ENCODE measurements at regions not wholly inside any gene's neighbourhood (a gene's known extent, or its start where the extent isn't known, plus 50 kb on each side); places are given as distances from the start of the nearest gene placed in this dataset.

DNA sequence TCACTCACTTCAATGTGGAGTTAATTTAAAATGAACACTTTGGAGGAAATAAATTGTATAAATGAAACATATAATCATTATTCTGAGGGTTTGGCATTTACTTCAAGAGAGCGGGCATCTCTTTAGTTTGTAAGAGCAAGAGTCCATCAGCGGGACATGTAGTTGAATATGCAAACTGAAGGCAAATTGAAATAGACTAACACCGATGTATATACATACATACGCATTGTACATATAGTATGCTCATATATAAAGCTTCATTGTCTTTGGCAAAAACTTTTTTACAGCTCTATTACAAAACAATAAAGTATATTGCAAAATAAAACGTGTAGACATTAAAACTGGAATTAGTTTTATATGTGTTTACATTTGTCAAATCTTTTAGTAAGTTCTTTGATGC lies 328.9 kb downstream of the LTN1 start:
- TF ChIP-seq, protein P1, sequence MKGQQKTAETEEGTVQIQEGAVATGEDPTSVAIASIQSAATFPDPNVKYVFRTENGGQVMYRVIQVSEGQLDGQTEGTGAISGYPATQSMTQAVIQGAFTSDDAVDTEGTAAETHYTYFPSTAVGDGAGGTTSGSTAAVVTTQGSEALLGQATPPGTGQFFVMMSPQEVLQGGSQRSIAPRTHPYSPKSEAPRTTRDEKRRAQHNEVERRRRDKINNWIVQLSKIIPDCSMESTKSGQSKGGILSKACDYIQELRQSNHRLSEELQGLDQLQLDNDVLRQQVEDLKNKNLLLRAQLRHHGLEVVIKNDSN (IDR thresholded peaks at IDR 0.05), result no peak
- TF ChIP-seq TEAD4 (IDR thresholded peaks at IDR 0.05) (no peak), RAD21 (IDR thresholded peaks at IDR 0.05; ENCODE audit: low read depth) (no peak), FOXM1 (IDR thresholded peaks at IDR 0.05; ENCODE audit: borderline replicate concordance, low read depth) (no peak), ZBTB7A (IDR thresholded peaks at IDR 0.05; ENCODE audit: low read depth) (no peak), EGR1 (IDR thresholded peaks at IDR 0.05) (no peak), TCF12 (IDR thresholded peaks at IDR 0.05; ENCODE audit: low read depth) (no peak), EP300 (IDR thresholded peaks at IDR 0.05; ENCODE audit: borderline replicate concordance) (no peak), NFIC (IDR thresholded peaks at IDR 0.05) (no peak), CEBPB (IDR thresholded peaks at IDR 0.05) (no peak)
- TF ChIP-seq, protein P2, sequence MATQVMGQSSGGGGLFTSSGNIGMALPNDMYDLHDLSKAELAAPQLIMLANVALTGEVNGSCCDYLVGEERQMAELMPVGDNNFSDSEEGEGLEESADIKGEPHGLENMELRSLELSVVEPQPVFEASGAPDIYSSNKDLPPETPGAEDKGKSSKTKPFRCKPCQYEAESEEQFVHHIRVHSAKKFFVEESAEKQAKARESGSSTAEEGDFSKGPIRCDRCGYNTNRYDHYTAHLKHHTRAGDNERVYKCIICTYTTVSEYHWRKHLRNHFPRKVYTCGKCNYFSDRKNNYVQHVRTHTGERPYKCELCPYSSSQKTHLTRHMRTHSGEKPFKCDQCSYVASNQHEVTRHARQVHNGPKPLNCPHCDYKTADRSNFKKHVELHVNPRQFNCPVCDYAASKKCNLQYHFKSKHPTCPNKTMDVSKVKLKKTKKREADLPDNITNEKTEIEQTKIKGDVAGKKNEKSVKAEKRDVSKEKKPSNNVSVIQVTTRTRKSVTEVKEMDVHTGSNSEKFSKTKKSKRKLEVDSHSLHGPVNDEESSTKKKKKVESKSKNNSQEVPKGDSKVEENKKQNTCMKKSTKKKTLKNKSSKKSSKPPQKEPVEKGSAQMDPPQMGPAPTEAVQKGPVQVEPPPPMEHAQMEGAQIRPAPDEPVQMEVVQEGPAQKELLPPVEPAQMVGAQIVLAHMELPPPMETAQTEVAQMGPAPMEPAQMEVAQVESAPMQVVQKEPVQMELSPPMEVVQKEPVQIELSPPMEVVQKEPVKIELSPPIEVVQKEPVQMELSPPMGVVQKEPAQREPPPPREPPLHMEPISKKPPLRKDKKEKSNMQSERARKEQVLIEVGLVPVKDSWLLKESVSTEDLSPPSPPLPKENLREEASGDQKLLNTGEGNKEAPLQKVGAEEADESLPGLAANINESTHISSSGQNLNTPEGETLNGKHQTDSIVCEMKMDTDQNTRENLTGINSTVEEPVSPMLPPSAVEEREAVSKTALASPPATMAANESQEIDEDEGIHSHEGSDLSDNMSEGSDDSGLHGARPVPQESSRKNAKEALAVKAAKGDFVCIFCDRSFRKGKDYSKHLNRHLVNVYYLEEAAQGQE (IDR thresholded peaks at IDR 0.05; ENCODE audit: low read depth), result no peak
- TF ChIP-seq, protein P3, sequence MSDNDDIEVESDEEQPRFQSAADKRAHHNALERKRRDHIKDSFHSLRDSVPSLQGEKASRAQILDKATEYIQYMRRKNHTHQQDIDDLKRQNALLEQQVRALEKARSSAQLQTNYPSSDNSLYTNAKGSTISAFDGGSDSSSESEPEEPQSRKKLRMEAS (IDR thresholded peaks at IDR 0.05), result no peak

DNA sequence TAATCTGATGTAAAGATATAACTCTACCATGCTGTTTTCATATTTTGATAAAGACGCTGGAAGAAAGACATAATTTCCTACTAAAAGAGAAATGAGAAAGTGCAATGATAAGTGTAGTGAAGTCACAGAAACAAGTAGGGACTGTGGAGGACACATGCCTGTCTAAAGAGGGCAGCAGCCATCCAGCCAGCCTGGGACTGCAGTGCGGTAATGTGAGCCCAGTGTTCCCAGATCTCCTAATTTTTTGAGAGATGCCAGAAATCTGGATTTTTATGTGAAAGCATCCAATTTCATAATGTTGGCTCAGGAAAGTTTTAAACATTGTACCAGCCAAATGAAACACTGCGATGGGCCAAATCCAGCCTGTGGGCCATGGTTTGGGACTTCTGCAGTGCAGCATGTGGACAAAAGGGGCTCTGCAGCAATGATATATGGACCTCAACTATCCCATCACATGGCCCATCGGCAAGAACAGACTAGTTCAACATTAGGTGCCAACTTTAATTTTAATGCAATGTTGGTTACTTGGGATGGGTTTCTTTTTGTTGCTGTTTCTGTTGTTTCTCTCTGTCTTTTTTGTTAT lies 329.5 kb downstream of the LTN1 start:
- TF ChIP-seq RAD21 (IDR thresholded peaks at IDR 0.05; ENCODE audit: low read depth) (no peak), CEBPB (IDR thresholded peaks at IDR 0.05) (no peak), TEAD4 (IDR thresholded peaks at IDR 0.05) (no peak), FOXM1 (IDR thresholded peaks at IDR 0.05; ENCODE audit: borderline replicate concordance, low read depth) (no peak), TCF12 (IDR thresholded peaks at IDR 0.05; ENCODE audit: low read depth) (no peak), EGR1 (IDR thresholded peaks at IDR 0.05) (no peak), EP300 (IDR thresholded peaks at IDR 0.05; ENCODE audit: borderline replicate concordance) (no peak), ZBTB7A (IDR thresholded peaks at IDR 0.05; ENCODE audit: low read depth) (no peak), YY1 (IDR thresholded peaks at IDR 0.05; ENCODE audit: low read depth) (no peak)
- TF ChIP-seq, protein P3 (IDR thresholded peaks at IDR 0.05), result no peak

DNA sequence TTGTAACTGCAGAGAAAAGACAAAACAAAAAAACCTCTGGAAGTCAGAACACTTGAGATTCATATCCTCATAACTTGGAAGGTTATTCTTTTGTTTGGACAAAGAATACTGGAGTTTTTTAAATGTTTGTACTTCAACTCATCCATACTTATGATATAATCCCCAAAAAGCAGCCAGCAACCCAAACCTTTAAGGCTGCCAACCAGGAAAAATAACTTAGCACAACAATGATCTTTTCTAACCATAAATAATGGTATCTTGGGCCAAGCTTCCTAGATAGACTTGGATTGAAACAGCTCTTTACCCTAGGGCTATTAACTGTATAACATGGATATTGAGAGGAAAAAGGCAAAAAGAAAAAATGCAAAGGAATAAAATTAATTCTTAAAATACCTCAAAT lies 335.1 kb downstream of the LTN1 start:
- TF ChIP-seq FOXM1 (IDR thresholded peaks at IDR 0.05; ENCODE audit: borderline replicate concordance, low read depth), result no peak
- TF ChIP-seq YY1 (IDR thresholded peaks at IDR 0.05; ENCODE audit: low read depth), result no peak
- no peak for TF ChIP-seq TCF12 (IDR thresholded peaks at IDR 0.05; ENCODE audit: low read depth)

DNA sequence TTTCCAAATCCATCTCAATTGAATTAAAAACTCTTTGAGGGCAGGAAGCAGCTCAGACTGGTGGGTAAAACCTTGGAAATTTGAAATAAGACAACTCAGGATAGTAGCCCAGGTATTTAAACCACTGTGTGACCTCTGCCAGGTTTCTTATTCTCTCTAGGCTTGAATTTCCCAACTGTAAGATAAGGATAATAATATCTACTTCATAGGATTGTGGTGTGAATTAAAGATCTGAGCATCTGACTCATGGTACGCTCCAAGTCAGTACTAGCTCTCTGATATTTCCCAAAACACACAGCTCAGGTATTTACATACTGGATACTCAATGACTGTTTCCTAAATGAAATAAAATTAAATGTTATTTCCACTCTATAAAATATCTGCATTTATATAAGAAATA lies 337.2 kb downstream of the LTN1 start:
- TF ChIP-seq EGR1 (IDR thresholded peaks at IDR 0.05) (no peak), TAF1 (IDR thresholded peaks at IDR 0.05; ENCODE audit: low read depth) (no peak), TEAD4 (IDR thresholded peaks at IDR 0.05) (no peak), CREB1 (IDR thresholded peaks at IDR 0.05; ENCODE audit: low read depth) (no peak), ZBTB7A (IDR thresholded peaks at IDR 0.05; ENCODE audit: low read depth) (no peak), FOXM1 (IDR thresholded peaks at IDR 0.05; ENCODE audit: borderline replicate concordance, low read depth) (no peak), NFIC (IDR thresholded peaks at IDR 0.05) (no peak), EP300 (IDR thresholded peaks at IDR 0.05; ENCODE audit: borderline replicate concordance) (no peak), TCF12 (IDR thresholded peaks at IDR 0.05; ENCODE audit: low read depth) (no peak), RAD21 (IDR thresholded peaks at IDR 0.05; ENCODE audit: low read depth) (no peak), CEBPB (IDR thresholded peaks at IDR 0.05) (no peak)
- TF ChIP-seq, protein P1 (IDR thresholded peaks at IDR 0.05), result no peak
- TF ChIP-seq, protein P3 (IDR thresholded peaks at IDR 0.05), result no peak
- TF ChIP-seq, protein P2 (IDR thresholded peaks at IDR 0.05; ENCODE audit: low read depth), result no peak

DNA sequence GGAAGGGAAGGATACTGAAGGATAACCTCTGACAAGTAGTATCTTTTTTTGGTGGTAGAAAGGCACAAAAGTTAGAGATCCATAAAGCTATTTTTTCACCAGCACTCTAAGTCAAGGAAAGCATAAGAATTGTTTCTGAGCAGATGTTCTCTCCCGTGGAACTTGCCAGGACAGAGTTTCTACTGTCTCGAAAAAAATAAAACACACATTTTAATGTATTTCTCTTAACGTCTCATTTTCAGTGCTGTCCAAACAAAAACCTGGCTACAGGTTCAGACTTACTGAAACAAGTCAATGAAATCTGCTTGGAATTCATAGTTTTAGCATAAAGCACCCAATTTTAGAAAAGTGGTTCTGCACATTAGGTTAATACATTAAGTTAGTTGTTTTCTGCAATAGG lies 338.3 kb downstream of the LTN1 start:
- no peak for TF ChIP-seq CEBPB (IDR thresholded peaks at IDR 0.05)
- TF ChIP-seq, protein P3 (IDR thresholded peaks at IDR 0.05), result no peak
- TF ChIP-seq, protein P2 (IDR thresholded peaks at IDR 0.05; ENCODE audit: low read depth), result no peak

Measured in Ishikawa (cell line).